ENCODE measurements at regions not wholly inside any gene's neighbourhood (a gene's known extent, or its start where the extent isn't known, plus 50 kb on each side); places are given as distances from the start of the nearest gene placed in this dataset.

- no peak overlapping the region for H3K4me3 ChIP-seq (replicated peaks; ENCODE audit: low read depth, low read length)
- TF ChIP-seq CTCF (IDR thresholded peaks at IDR 0.05; ENCODE audit: low read length, missing control alignments) = no peak
- no peak for DNase-seq (ENCODE audit: low read depth)
Measured at GRCh38 chr20:24779946-24780345, 169.1 kb upstream of the CST7 start.

- DNase-seq (ENCODE audit: low read depth) = no peak
- H3K4me3 ChIP-seq (replicated peaks; ENCODE audit: low read depth, low read length) = no peak overlapping the region
- no peak for TF ChIP-seq CTCF (IDR thresholded peaks at IDR 0.05; ENCODE audit: low read length, missing control alignments)
Measured at GRCh38 chr20:24780674-24781417, 168.2 kb upstream of the CST7 start.

GRCh38 chr20:24781418-24781980 lies 167.6 kb upstream of the CST7 start:
- no peak overlapping the region for H3K4me3 ChIP-seq (replicated peaks; ENCODE audit: low read depth, low read length)
- peak; percentile 34 for DNase-seq (ENCODE audit: low read depth)
- peak; percentile 50 for TF ChIP-seq CTCF (IDR thresholded peaks at IDR 0.05; ENCODE audit: low read length, missing control alignments)

- no peak for TF ChIP-seq CTCF (IDR thresholded peaks at IDR 0.05; ENCODE audit: low read length, missing control alignments)
- H3K4me3 ChIP-seq (replicated peaks; ENCODE audit: low read depth, low read length) = no peak overlapping the region
- no peak for DNase-seq (ENCODE audit: low read depth)
Measured at GRCh38 chr20:24782301-24782700, 166.8 kb upstream of the CST7 start.

- no peak for TF ChIP-seq CTCF (IDR thresholded peaks at IDR 0.05; ENCODE audit: low read length, missing control alignments)
- H3K4me3 ChIP-seq (replicated peaks; ENCODE audit: low read depth, low read length) = no peak overlapping the region
- no peak for DNase-seq (ENCODE audit: low read depth)
Measured at GRCh38 chr20:24782801-24783630, 166.1 kb upstream of the CST7 start.

- no peak for TF ChIP-seq CTCF (IDR thresholded peaks at IDR 0.05; ENCODE audit: low read length, missing control alignments)
- DNase-seq (ENCODE audit: low read depth) = no peak
- H3K4me3 ChIP-seq (replicated peaks; ENCODE audit: low read depth, low read length) = no peak overlapping the region
Measured at GRCh38 chr20:24783631-24784492, 165.2 kb upstream of the CST7 start.
